Activated CD4-positive, alpha-beta T cell treated with anti-CD3 and anti-CD28 coated beads, Interleukin-2, amount 50 U/mL, for 1 hour (primary cell): ENCODE measurements at regions not wholly inside any gene's neighbourhood (a gene's known extent, or its start where the extent isn't known, plus 50 kb on each side); places are given as distances from the start of the nearest gene placed in this dataset.
"Not testable (repeated sequence)": the region's sequence is repeated elsewhere in the genome, so short reads cannot be mapped to it uniquely, and the experiment has no call there.

Experiments used
- DNase-seq: peaks from one replicate; pipeline ENCODE4 v3.0.0-alpha.2; 2020

- DNase-seq: not testable (repeated sequence)
Observed at GRCh38 chr1:196366-196765, 255.1 kb downstream of the OR4F29 start.

- not testable (repeated sequence) for DNase-seq
Observed at GRCh38 chr1:191296-192049, 260.0 kb downstream of the OR4F29 start.

- DNase-seq: not testable (repeated sequence)
Observed at GRCh38 chr1:190678-191077, 260.8 kb downstream of the OR4F29 start.

- not testable (repeated sequence) for DNase-seq
Observed at GRCh38 chr1:189915-190314, 261.6 kb downstream of the OR4F29 start.

GRCh38 chr1:189270-189669, 262.2 kb downstream of the OR4F29 start:
- not testable (repeated sequence) for DNase-seq

- not testable (repeated sequence) for DNase-seq
Observed at GRCh38 chr1:187298-187697, 264.2 kb downstream of the OR4F29 start.

GRCh38 chr1:186691-187131, 264.8 kb downstream of the OR4F29 start:
- not testable (repeated sequence) for DNase-seq

GRCh38 chr1:186223-186622, 265.3 kb downstream of the OR4F29 start:
- DNase-seq: not testable (repeated sequence)

GRCh38 chr1:185526-185925, 266.0 kb downstream of the OR4F29 start:
- DNase-seq: not testable (repeated sequence)

GRCh38 chr1:184336-184686, 267.2 kb downstream of the OR4F29 start:
- not testable (repeated sequence) for DNase-seq

GRCh38 chr1:183620-184335, 267.7 kb downstream of the OR4F29 start:
- not testable (repeated sequence) for DNase-seq

- not testable (repeated sequence) for DNase-seq
Observed at GRCh38 chr1:183081-183480, 268.4 kb downstream of the OR4F29 start.

GRCh38 chr1:182631-183030, 268.8 kb downstream of the OR4F29 start:
- DNase-seq: not testable (repeated sequence)

- peak; percentile 41 for DNase-seq
Observed at GRCh38 chr1:181247-182216, 269.9 kb downstream of the OR4F29 start.

GRCh38 chr1:180749-181205, 270.7 kb downstream of the OR4F29 start:
- DNase-seq: not testable (repeated sequence)

- DNase-seq: not testable (repeated sequence)
Observed at GRCh38 chr1:138842-139241, 312.6 kb downstream of the OR4F29 start.

GRCh38 chr1:137664-138063, 313.8 kb downstream of the OR4F29 start:
- DNase-seq: not testable (repeated sequence)

- DNase-seq: not testable (repeated sequence)
Observed at GRCh38 chr1:136344-136932, 315.0 kb downstream of the OR4F29 start.

- not testable (repeated sequence) for DNase-seq
Observed at GRCh38 chr1:134936-135335, 316.5 kb downstream of the OR4F29 start.

GRCh38 chr1:118440-118839, 333.0 kb downstream of the OR4F29 start:
- not testable (repeated sequence) for DNase-seq

- not testable (repeated sequence) for DNase-seq
Observed at GRCh38 chr1:115534-115933, 335.9 kb downstream of the OR4F29 start.

- DNase-seq: not testable (repeated sequence)
Observed at GRCh38 chr1:104776-105175, 346.7 kb downstream of the OR4F29 start.
